Lower lobe of right lung (tissue), 2 donors: ENCODE measurements at regions not wholly inside any gene's neighbourhood (a gene's known extent, or its start where the extent isn't known, plus 50 kb on each side); places are given as distances from the start of the nearest gene placed in this dataset.

Source experiments
- ATAC-seq, 2 donors: fragments of 200-7000 bp; cut with Tn5 transposase; one replicate each; pipeline ENCODE4 v1.9.1; 2020 to 2022; ENCODE audit warnings: mild to moderate bottlenecking in 2 of 2, moderate library complexity in 2 of 2
- DNase-seq: peaks from one replicate; pipeline ENCODE4 v3.0.0-alpha.2; 2020
- H3K27ac ChIP-seq: fragments of 200-600 bp; one replicate; pipeline ENCODE4 v1.8.0; 2022
- H3K27me3 ChIP-seq: fragments of 200-600 bp; one replicate; pipeline ENCODE4 v1.8.0; 2022; ENCODE audit warnings: low read depth
- H3K36me3 ChIP-seq: fragments of 200-600 bp; one replicate; pipeline ENCODE4 v1.8.0; 2022; ENCODE audit warnings: mild to moderate bottlenecking
- H3K4me1 ChIP-seq: fragments of 200-600 bp; one replicate; pipeline ENCODE4 v1.8.0; 2022
- H3K4me3 ChIP-seq: fragments of 200-600 bp; one replicate; pipeline ENCODE4 v1.8.0; 2022; ENCODE audit warnings: mild to moderate bottlenecking
- H3K9me3 ChIP-seq: fragments of 200-600 bp; one replicate; pipeline ENCODE4 v1.8.0; 2022
- intact Hi-C: fragments of 100-400 bp; cut with DNase I; formaldehyde crosslinking; loops from one replicate; pipeline ENCODE4 v1.11.0; 2022
- TF ChIP-seq, protein P1 (sequence below): fragments of 200-600 bp; IDR thresholded peaks from one replicate; pipeline ENCODE4 v1.8.0; 2022; ENCODE audit warnings: antibody characterized with exemption, mild to moderate bottlenecking
- donor health status: DM: no; HTN: yes; CAD: no; lungs with severe emphysema.

DNA sequence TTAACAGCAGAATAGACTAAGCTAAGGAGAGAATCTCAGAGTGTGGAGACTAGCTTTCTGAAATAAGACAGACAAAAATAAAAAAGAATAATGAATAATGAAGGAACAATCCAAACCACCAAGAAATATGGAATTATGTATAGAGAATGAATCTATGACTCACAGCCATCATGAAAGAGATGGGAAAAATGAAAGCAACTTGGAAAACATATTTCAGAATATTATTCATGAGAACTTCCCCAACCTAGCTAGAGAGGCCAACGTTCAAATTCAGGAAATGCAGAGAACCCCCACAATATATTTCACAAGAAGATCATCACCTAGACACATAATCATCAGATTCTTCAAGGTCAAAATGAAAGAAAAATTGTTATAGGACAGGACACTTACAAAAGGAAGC lies 349.0 kb upstream of the MPDZ start:
- Histone ChIP-seq H3K27me3 (no peaks in the 10 kb centered on the region), H3K4me1 (no peaks in the 10 kb centered on the region), H3K9me3 (no peaks in the 10 kb centered on the region), H3K4me3 (no peak overlapping the region), H3K27ac (no peak overlapping the region), H3K36me3 (no peaks in the 10 kb centered on the region)
- ATAC-seq (no peak), DNase-seq (no peak)
- intact Hi-C loops, result no loop called here
- TF ChIP-seq, protein P1, sequence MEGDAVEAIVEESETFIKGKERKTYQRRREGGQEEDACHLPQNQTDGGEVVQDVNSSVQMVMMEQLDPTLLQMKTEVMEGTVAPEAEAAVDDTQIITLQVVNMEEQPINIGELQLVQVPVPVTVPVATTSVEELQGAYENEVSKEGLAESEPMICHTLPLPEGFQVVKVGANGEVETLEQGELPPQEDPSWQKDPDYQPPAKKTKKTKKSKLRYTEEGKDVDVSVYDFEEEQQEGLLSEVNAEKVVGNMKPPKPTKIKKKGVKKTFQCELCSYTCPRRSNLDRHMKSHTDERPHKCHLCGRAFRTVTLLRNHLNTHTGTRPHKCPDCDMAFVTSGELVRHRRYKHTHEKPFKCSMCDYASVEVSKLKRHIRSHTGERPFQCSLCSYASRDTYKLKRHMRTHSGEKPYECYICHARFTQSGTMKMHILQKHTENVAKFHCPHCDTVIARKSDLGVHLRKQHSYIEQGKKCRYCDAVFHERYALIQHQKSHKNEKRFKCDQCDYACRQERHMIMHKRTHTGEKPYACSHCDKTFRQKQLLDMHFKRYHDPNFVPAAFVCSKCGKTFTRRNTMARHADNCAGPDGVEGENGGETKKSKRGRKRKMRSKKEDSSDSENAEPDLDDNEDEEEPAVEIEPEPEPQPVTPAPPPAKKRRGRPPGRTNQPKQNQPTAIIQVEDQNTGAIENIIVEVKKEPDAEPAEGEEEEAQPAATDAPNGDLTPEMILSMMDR, result no peak

DNA sequence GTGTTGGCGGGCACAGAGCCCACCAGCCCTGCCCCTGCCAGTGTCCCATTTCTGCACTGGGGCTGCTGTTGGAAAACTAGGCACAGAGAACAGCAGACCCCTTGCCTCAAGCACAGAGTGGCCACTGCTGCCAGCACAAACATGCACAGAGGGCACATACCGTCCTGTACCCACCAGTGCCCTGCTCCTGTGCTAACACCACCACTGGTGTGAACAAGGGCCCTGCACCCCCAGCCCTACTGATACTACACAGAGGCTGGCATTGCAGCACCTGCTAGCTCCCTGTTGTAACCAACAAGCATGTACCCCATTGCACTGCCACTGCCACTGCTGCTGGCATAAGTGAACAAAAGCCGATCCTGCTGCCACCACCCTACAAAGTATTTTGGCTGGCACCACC lies 348.0 kb upstream of the MPDZ start:
- Histone ChIP-seq H3K27ac (no peak overlapping the region), H3K27me3 (no peaks in the 10 kb centered on the region), H3K4me1 (no peaks in the 10 kb centered on the region), H3K36me3 (no peaks in the 10 kb centered on the region), H3K9me3 (no peaks in the 10 kb centered on the region), H3K4me3 (no peak overlapping the region)
- ATAC-seq, result no peak
- DNase-seq, result no peak
- TF ChIP-seq, protein P1, result no peak
- intact Hi-C loops, result no loop called here

DNA sequence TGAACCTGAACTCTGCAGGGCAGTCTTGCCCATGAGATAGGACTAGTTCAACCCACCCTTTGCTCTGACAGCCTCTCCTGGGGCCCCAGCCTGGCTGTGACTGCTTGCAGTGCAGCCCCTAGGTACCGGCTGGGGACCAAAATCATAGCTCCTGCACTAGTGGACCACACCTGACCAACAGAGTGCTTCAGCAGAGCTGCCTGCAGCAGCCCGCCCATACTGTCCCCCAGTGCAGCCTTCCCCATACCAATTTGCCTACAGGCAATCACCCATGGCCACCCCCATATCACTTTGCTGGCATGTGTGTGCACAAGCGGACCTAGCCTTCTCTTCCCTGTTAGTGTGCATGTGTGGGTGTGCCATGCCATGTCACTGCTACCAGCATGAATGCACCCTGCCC lies 347.6 kb upstream of the MPDZ start:
- H3K4me3 ChIP-seq, result no peak overlapping the region
- no peak overlapping the region for H3K27ac ChIP-seq
- DNase-seq (no peak), ATAC-seq (no peak)
- no peaks in the 10 kb centered on the region for H3K9me3 ChIP-seq
- no peaks in the 10 kb centered on the region for H3K36me3 ChIP-seq
- TF ChIP-seq, protein P1, result no peak
- H3K27me3 ChIP-seq, result no peaks in the 10 kb centered on the region
- intact Hi-C loops, result no loop called here
- H3K4me1 ChIP-seq, result no peaks in the 10 kb centered on the region

DNA sequence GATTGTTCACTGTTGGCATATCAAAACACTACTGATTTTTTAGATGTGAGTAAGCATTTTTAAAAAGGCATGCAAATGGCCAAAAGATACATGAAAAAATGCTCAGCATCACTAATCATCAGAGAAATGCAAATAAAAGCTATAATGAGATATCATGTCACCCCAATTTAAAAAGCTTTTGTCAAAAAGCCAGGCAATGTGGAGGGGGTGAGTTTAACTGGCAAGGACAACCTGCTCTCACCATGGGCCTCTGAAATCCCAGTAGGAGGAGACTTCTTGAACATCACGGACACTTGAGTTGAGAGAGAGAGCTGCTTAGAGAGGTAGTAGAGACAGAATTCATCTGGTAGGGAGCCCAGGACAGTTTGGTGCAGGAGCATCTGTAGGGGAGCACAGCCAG lies 347.1 kb upstream of the MPDZ start:
- TF ChIP-seq, protein P1, result no peak
- no peak for DNase-seq
- H3K4me3 ChIP-seq, result no peak overlapping the region
- H3K27me3 ChIP-seq, result no peaks in the 10 kb centered on the region
- H3K27ac ChIP-seq, result no peak overlapping the region
- H3K4me1 ChIP-seq, result no peaks in the 10 kb centered on the region
- ATAC-seq, result no peak
- intact Hi-C loops, result no loop called here
- H3K9me3 ChIP-seq, result no peaks in the 10 kb centered on the region
- no peaks in the 10 kb centered on the region for H3K36me3 ChIP-seq

DNA sequence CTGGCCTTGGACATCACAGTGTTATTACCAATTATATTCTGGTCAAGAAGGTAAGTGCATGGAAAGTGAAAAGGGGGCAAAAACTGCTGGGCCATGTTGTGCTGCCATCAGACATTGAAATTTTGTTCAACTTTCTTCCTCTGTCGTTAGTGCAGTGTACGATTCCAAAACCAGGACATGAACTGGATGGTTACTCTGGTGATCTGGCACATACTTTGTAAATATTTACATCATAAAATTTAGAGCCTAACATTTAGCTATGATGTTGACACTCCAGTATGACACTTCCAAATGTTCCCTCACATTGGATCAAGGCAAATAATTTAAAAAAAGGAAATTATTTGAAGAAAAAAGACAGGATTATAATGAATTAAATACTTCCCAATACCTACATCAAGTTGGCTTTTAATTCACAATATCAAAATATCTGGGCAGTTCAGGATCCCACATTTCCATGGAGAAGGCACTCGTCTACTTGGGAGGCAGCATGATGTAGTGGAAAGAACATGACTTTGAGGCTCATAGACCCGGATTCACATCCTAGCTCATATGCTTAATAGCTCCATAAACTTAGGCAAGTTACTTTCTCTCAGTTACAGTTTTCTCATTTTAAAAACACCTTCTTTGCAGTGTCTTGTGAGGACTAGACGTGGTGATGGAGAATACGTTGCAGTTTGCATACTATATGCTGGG lies 342.5 kb upstream of the MPDZ start:
- H3K4me1 ChIP-seq, result no peaks in the 10 kb centered on the region
- no peak overlapping the region for H3K27ac ChIP-seq
- ATAC-seq, result no peak
- no peaks in the 10 kb centered on the region for H3K36me3 ChIP-seq
- H3K4me3 ChIP-seq, result no peak overlapping the region
- H3K9me3 ChIP-seq, result no peaks in the 10 kb centered on the region
- H3K27me3 ChIP-seq, result no peaks in the 10 kb centered on the region
- TF ChIP-seq, protein P1, result no peak
- no peak for DNase-seq
- intact Hi-C loops, result no loop called here
